Dedifferentiated amniotic fluid mesenchymal stem cell (primary cell): ENCODE measurements at regions not wholly inside any gene's neighbourhood (a gene's known extent, or its start where the extent isn't known, plus 50 kb on each side); places are given as distances from the start of the nearest gene placed in this dataset.
"Not testable (repeated sequence)": the region's sequence is repeated elsewhere in the genome, so short reads cannot be mapped to it uniquely, and the experiment has no call there.

Experiments
- DNase-seq: peaks from one replicate; pipeline ENCODE4 v3.0.0-alpha.2; 2016; ENCODE audit errors: extremely low spot score

- no peak for DNase-seq
Observed at GRCh38 chr1:74818241-74818640, 85.3 kb downstream of the TYW3 start.

- DNase-seq = no peak
Observed at GRCh38 chr1:74818661-74819456, 85.9 kb downstream of the TYW3 start.

- DNase-seq = no peak
Observed at GRCh38 chr1:74822851-74823401, 90.0 kb downstream of the TYW3 start.

- DNase-seq = no peak
Observed at GRCh38 chr1:74824497-74825107, 91.7 kb downstream of the TYW3 start.

- DNase-seq = no peak
Observed at GRCh38 chr1:74830766-74831165, 97.8 kb downstream of the TYW3 start.

- DNase-seq = no peak
Observed at GRCh38 chr1:74834261-74834660, 101.3 kb downstream of the TYW3 start.

- DNase-seq = no peak
Observed at GRCh38 chr1:74835051-74835450, 102.1 kb downstream of the TYW3 start.

GRCh38 chr1:74842726-74843125 lies 109.8 kb downstream of the TYW3 start:
- DNase-seq = no peak

- no peak for DNase-seq
Observed at GRCh38 chr1:74847715-74848114, 114.8 kb downstream of the TYW3 start.

GRCh38 chr1:74853756-74854155 lies 120.8 kb downstream of the TYW3 start:
- no peak for DNase-seq

- DNase-seq = no peak
Observed at GRCh38 chr1:74856174-74856573, 123.2 kb downstream of the TYW3 start.

- DNase-seq = no peak
Observed at GRCh38 chr1:74857676-74858075, 124.7 kb downstream of the TYW3 start.

- no peak for DNase-seq
Observed at GRCh38 chr1:74858136-74858535, 125.2 kb downstream of the TYW3 start.

- DNase-seq = no peak
Observed at GRCh38 chr1:74861867-74862266, 128.9 kb downstream of the TYW3 start.

- DNase-seq = no peak
Observed at GRCh38 chr1:74869702-74870101, 136.8 kb downstream of the TYW3 start.

GRCh38 chr1:74877366-74877765 lies 144.4 kb downstream of the TYW3 start:
- DNase-seq = not testable (repeated sequence)

GRCh38 chr1:74895411-74895810 lies 162.5 kb downstream of the TYW3 start:
- no peak for DNase-seq

- no peak for DNase-seq
Observed at GRCh38 chr1:74908131-74908530, 175.2 kb downstream of the TYW3 start.

- DNase-seq = no peak
Observed at GRCh38 chr1:74908797-74909196, 175.8 kb downstream of the TYW3 start.

- no peak for DNase-seq
Observed at GRCh38 chr1:74913978-74914377, 181.0 kb downstream of the TYW3 start.

- DNase-seq = no peak
Observed at GRCh38 chr1:74933500-74933899, 200.5 kb downstream of the TYW3 start.

- no peak for DNase-seq
Observed at GRCh38 chr1:74935446-74935845, 198.7 kb upstream of the LHX8 start.

- no peak for DNase-seq
Observed at GRCh38 chr1:74937176-74937575, 197.0 kb upstream of the LHX8 start.
